Stimulated activated CD8-positive, alpha-beta memory T cell treated with anti-CD3 and anti-CD28 coated beads, Interleukin-7, amount 100 ng/mL, for 48 hours (primary cell): ENCODE measurements at regions not wholly inside any gene's neighbourhood (a gene's known extent, or its start where the extent isn't known, plus 50 kb on each side); places are given as distances from the start of the nearest gene placed in this dataset.
A peak's percentile ranks its signal among the peaks of the same experiment; 100 is the strongest.

Experiments
- DNase-seq, 2 donors: peaks; one replicate each; pipeline ENCODE4 v3.0.0-alpha.2; 2020; ENCODE audit warnings: low read depth in 1 of 2; ENCODE audit errors: extremely low read depth in 1 of 2

DNA sequence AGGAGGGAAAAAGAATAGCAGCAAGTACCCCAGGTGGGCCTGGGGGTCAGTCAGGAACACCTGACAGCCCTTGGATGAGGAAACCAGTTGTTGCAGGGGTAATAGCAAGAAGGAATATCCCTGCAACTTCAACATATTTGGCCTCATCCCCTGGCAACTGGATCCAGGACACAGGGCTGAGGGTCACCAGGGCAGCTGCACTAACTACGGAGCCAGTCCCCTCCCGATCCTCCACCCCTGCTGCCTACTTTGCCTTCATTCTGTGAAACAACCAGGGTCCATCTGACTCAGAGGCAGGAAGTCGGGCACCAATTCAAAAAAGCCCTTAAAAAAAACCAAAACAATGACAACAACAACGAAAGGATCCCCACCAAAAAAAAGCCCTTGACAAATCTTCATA lies 52.9 kb downstream of the FRMPD3 start:
- no peak for DNase-seq

- DNase-seq: no peak
Measured at GRCh38 chrX:107504006-107504405, 54.6 kb downstream of the FRMPD3 start.

GRCh38 chrX:107505223-107505622 lies 55.8 kb downstream of the FRMPD3 start:
- DNase-seq: no peak

- DNase-seq: no peak
Measured at GRCh38 chrX:107506596-107507031, 57.2 kb downstream of the FRMPD3 start.

DNA sequence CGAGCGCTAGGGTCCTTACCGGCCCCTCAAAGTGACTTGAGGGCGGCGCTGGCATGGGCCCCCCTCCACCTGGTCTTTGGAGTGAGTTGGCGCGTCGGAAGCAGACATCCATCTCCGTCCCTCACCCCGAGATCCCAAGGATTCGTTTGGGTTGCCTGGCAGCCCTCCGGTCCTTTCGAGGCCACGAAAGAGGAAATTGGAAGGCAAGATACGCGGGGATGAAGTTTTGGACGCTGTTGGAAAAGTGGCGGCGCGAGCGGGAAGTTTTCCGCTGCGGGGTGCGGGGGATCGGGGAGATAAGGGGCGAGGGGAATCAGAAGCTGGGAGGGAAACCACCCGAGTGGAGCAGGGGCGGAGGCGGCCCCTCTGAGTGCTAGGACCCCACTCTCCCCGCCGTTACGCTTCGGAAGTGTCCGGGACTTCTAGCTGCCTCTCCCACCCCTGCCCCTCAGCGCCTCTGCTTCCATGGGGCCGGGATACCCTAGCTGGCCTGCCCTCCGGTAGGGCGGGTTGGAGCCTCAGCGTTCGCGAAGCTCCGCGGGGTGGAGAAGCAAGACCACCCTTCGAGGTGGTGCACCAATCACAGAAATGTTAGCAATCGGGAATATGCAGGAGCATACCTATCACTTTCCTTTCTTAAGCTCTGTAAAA lies 57.8 kb downstream of the FRMPD3 start:
- DNase-seq: no peak

DNA sequence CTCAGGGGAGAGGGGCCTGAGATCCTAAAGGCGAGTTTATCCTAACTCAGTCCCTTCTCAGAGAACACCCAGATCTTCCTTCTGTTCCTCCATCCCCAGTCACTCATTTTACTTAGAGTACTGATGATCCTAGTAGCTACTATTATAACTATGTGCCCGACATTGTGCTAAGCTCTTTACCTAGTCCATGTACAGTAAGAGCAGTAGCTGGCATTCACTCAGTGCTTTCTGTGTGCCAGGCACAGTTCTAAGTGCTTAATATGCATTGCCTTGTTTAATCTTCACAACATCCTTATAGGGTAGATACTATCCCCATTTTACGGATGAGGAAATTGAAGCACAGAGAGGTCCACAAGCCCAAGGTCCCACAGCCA lies 58.3 kb downstream of the FRMPD3 start:
- DNase-seq: no peak

DNA sequence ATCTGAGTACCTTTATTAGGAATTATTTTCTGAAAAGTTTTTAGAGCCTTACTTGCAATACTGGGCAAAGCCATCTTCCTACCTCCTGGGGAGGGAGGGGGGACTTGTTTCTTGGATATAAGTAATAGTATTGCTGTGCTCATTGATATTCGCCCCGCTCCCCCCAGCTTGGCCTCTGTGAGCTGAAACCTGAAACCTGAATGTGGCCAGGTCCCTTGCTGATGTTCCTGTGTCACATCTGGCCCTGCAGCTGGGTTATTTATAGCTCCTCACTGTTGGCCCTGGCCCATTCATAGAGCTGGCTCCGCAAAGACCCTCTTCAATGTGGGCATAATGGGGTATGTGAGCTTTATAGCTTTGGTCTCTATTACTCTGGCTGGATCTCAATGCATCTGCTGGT lies 59.5 kb downstream of the FRMPD3 start:
- no peak for DNase-seq

DNA sequence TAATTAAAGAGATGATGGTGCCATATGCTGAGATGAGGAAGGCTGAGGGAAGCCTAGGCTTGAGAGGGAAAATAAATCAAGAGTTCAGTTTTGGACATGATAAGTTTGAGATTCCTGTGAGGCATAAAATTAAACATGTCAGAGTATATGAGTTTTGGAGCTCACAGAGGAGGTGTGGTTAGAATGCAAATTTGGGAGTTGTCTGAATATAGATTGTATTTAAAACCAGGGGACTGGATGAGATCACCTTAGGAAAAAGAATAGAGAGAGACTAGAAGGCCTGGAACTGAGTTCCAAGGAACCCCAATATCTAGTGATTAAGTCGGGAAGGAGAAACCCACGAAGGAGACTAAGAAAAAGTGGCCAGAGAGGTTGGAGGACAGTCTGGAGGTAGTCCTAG lies 65.5 kb downstream of the FRMPD3 start:
- no peak for DNase-seq

DNA sequence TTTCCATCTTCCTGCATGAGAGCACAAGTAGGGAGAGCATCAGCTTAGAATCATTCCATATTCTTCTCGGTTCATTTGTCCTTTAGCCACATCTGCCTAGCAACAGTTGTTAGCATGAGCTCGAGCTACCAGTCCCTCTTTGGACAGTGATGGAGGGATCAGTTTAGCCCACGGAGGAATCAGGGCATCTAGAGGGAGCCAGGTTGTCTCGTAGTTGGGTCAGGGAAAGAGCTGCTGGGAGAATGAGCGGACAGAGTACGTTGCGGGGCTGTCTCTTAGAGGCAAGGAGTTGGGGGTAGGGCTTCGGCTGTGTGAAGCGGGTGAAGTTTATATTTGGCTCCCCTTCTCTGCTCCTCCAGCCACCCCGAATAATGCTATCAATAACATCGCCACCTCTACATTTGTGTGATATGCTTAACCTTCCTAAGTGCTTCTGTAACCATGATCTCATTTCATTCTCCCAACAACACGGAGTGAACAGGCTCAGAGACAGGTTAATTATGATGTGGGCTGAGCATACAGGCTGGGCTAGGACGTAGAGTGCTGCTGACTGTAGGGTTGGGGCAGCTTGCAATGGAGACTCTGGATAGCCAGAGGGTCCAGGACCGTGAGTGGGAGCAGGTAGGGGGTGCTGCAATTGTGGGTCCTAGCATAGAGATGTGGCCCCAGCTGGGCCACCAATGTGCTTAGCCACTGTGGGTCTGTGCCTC lies 72.6 kb downstream of the FRMPD3 start:
- no peak for DNase-seq

- no peak for DNase-seq
Measured at GRCh38 chrX:107522901-107523300, 73.4 kb downstream of the FRMPD3 start.

DNA sequence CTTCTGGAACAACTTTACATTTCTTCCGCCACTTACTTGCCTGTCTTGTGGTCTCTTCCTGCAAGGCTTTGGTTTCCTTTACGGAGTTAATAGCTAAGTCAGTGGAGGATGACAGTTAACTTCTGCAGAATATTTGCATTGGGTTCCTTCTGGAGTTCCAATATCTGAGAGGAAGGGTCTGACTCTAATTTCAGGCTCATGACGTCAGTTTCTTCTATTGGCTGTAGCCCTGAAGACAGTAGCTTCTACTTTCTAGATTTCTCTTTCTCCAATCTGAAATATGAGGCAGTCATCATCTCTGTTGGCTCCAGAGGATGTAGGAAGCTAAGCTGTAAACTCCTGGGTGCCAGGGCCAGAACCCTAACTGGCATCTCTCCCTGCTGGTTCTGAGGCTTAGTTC lies 76.7 kb downstream of the FRMPD3 start:
- DNase-seq: no peak

DNA sequence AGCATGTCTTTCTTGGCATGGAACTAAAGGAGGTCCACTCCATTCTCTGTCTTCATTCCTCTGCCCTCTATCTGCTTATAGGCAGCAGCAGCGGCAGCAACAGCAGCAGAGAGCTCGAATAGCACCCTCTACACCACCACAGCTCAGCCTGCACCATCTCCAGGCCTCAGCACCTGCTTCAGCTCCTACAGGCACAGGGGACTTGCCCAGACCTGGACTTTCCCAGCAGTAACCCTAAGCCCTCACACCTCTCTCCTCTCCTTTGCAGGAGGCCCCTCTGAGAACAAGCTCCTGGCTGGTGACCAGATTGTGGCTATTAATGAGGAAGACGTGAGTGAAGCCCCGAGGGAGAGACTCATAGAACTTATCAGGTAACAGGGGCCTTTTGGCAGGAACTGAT lies 80.7 kb downstream of the FRMPD3 start:
- DNase-seq: no peak

- peak in 1 of 2 donors; percentile 13 for DNase-seq
Measured at GRCh38 chrX:107537815-107538214, 88.4 kb downstream of the FRMPD3 start.

- DNase-seq: no peak
Measured at GRCh38 chrX:107541244-107541643, 87.1 kb upstream of the PRPS1 start.

DNA sequence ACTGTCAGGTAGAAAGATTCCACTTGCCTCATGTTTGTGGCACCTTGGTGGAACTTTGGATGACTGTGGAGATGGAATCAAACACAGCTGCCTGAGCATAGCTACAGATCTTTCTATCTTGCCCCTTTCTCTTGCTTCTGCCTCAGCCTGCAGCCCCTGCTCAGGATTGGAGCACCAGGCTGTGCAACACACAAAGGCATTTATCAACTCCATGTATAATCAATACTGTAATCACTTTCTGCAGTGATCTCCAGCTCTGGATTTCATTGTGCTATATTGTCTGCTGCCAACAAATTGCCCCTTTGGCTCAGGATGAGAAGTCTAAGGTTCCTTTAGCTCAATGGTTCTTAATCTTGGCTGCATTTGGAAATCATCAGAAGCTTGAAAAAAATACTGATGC lies 86.3 kb upstream of the PRPS1 start:
- no peak for DNase-seq

- DNase-seq: no peak
Measured at GRCh38 chrX:107542500-107542899, 85.8 kb upstream of the PRPS1 start.

- DNase-seq: no peak
Measured at GRCh38 chrX:107547621-107548020, 80.7 kb upstream of the PRPS1 start.

DNA sequence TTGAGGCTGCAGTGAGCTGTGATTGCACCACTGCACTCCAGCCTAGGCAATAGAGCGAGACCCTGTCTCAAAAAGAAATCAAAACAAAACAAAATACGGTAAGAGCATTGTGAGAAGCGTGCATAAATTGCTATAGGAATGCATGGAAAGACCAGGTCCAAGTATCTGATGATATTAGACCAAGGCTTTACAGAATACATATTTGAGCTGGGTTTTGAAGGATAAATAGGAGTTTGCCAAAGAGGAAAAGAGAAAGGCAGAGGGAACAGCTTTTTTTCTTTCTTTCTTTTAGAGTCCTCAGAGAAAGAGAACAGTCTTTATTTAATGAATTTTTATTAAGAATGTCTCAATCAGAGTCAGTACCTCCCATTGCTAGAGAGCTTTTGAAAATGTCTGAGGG lies 79.5 kb upstream of the PRPS1 start:
- no peak for DNase-seq

GRCh38 chrX:107549504-107549903 lies 78.8 kb upstream of the PRPS1 start:
- no peak for DNase-seq

DNA sequence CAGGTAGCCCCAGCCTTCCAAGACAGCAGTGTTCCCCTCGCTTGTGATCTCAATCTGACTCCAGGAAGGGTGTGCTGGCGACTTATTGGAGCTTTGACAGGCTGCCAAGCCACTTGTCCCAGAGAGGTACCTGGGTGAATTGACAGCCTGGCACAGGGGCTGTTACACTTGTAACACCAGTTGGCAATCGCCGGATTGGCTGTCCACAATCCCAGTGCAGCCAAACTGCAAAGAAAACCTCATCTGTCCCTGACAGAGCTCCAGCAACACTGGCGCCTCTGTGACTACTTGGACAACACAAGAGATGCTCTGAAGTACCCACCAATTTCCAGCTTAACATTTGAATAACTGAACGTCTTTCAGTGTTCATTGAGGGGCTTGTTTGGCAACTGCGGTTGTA lies 76.8 kb upstream of the PRPS1 start:
- no peak for DNase-seq

DNA sequence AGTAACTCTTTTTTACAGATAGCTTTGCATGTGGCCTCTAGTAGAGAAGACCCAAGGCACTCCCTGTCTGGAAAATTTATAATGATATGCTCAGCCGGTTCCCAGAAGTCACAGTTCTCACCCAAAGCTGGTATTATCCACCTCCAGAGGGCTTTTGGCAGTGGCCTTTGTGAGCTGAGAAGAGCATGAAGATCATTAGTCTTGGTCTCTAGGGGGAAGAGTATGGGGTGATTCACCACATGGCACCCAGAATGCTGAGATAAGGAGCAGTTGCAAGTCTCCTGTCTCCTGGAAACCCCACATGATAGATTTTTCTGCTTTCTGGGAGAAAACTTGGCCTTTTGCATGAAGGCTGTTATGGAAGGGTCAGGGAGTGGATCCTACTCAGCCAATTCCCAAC lies 75.4 kb upstream of the PRPS1 start:
- DNase-seq: no peak

GRCh38 chrX:107556967-107557366 lies 71.3 kb upstream of the PRPS1 start:
- DNase-seq: no peak

GRCh38 chrX:107559506-107559905 lies 68.8 kb upstream of the PRPS1 start:
- DNase-seq: no peak
